Calu3 (cell line): ENCODE measurements at regions not wholly inside any gene's neighbourhood (a gene's known extent, or its start where the extent isn't known, plus 50 kb on each side); places are given as distances from the start of the nearest gene placed in this dataset.
"Not testable (repeated sequence)": the region's sequence is repeated elsewhere in the genome, so short reads cannot be mapped to it uniquely, and the experiment has no call there.

Experiments used
- BruUV-seq: library from RNA; stranded (reverse); fragments of 400-500 nt; replicated peaks from 2 replicates; lab custom pipeline; 2021; lab: Mats Ljungman, UMichigan
- CTCF ChIA-PET: fragments of 300-600 bp; sonication (Branson Sonifier 250); formaldehyde crosslinking; loops from one replicate; lab custom pipeline; 2022; ENCODE audit warnings: antibody characterized with exemption; lab: Charles Lee
- DNase-seq: peaks from one replicate; pipeline ENCODE4 v3.0.0; 2022
- H3K27ac Mint-ChIP-seq: one replicate; pipeline ENCODE4 v1.8.0; 2022; ENCODE audit warnings: mixed read lengths; ENCODE audit not compliant: unreplicated experiment
- H3K27me3 Mint-ChIP-seq: one replicate; pipeline ENCODE4 v1.8.0; 2022; ENCODE audit warnings: mixed read lengths; ENCODE audit not compliant: unreplicated experiment
- H3K36me3 Mint-ChIP-seq: one replicate; pipeline ENCODE4 v1.8.0; 2022; ENCODE audit warnings: mild to moderate bottlenecking, moderate library complexity, mixed read lengths; ENCODE audit not compliant: insufficient read depth, unreplicated experiment
- H3K4me1 Mint-ChIP-seq: one replicate; pipeline ENCODE4 v1.8.0; 2022; ENCODE audit warnings: mild to moderate bottlenecking, low read depth, mixed read lengths; ENCODE audit not compliant: unreplicated experiment
- H3K4me3 Mint-ChIP-seq: one replicate; pipeline ENCODE4 v1.8.0; 2022; ENCODE audit warnings: mild to moderate bottlenecking, low read depth, moderate library complexity, mixed read lengths; ENCODE audit not compliant: unreplicated experiment
- H3K9me3 Mint-ChIP-seq: one replicate; pipeline ENCODE4 v1.8.0; 2022; ENCODE audit warnings: low read depth, mixed read lengths; ENCODE audit not compliant: unreplicated experiment
- CTCF ChIP-seq: fragments of 200-600 bp; IDR thresholded peaks from one replicate; pipeline ENCODE4 v1.8.0; 2022; ENCODE audit warnings: antibody characterized with exemption; ENCODE audit not compliant: unreplicated experiment
- intact Hi-C: fragments of 100-400 bp; cut with micrococcal nuclease; formaldehyde crosslinking; loops from one replicate; pipeline ENCODE4 v1.10.0; 2022; ENCODE audit not compliant: unreplicated experiment

- CTCF ChIA-PET: interaction anchor here (0.7 to 1.4 kb wide), 2 partner anchors 140 to 1541 kb away, joined by 3 to 6 read pairs; no protein-coding TSS in a partner anchor
- DNase-seq: peak; percentile 75
- no TSS peak for BruUV-seq
- Mint-ChIP-seq H3K27ac (no peak overlapping the region), H3K27me3 (peaks cover 34% of the 10 kb centered on the region), H3K36me3 (peaks cover 4% of the 10 kb centered on the region), H3K9me3 (no peaks in the 10 kb centered on the region), H3K4me1 (no peaks in the 10 kb centered on the region), H3K4me3 (no peak overlapping the region)
- peak; percentile 65 for TF ChIP-seq CTCF
- intact Hi-C loops: loop anchor here (5.0 kb wide), 1 partner anchor 1539 kb away; no protein-coding TSS in a partner anchor
Observed at GRCh38 chr19:30682999-30683536, 310.9 kb downstream of the ZNF536 start.

GRCh38 chr19:30682146-30682998 lies 310.2 kb downstream of the ZNF536 start:
- intact Hi-C loops: loop anchor here (5.0 kb wide), 1 partner anchor 1540 kb away; no protein-coding TSS in a partner anchor
- peaks cover 4% of the 10 kb centered on the region for H3K36me3 Mint-ChIP-seq
- no peak overlapping the region for H3K27ac Mint-ChIP-seq
- BruUV-seq: no TSS peak
- no peak for TF ChIP-seq CTCF
- H3K9me3 Mint-ChIP-seq: no peaks in the 10 kb centered on the region
- no peaks in the 10 kb centered on the region for H3K4me1 Mint-ChIP-seq
- no peak for DNase-seq
- CTCF ChIA-PET: interaction anchor here (0.7 to 1.4 kb wide), 2 partner anchors 140 to 1542 kb away, joined by 3 to 6 read pairs; no protein-coding TSS in a partner anchor
- H3K4me3 Mint-ChIP-seq: no peak overlapping the region
- peaks cover 34% of the 10 kb centered on the region for H3K27me3 Mint-ChIP-seq

- intact Hi-C loops: loop anchor here (5.0 kb wide), 1 partner anchor 1541 kb away; no protein-coding TSS in a partner anchor
- CTCF ChIA-PET: no interaction called here
- no peak overlapping the region for H3K27ac Mint-ChIP-seq
- no peaks in the 10 kb centered on the region for H3K4me1 Mint-ChIP-seq
- no peak overlapping the region for H3K4me3 Mint-ChIP-seq
- no peaks in the 10 kb centered on the region for H3K9me3 Mint-ChIP-seq
- peaks cover 34% of the 10 kb centered on the region for H3K27me3 Mint-ChIP-seq
- peaks cover 4% of the 10 kb centered on the region for H3K36me3 Mint-ChIP-seq
- no TSS peak for BruUV-seq
- TF ChIP-seq CTCF: no peak
- no peak for DNase-seq
Observed at GRCh38 chr19:30681162-30682100, 309.2 kb downstream of the ZNF536 start.

- H3K27ac Mint-ChIP-seq, H3K4me3 Mint-ChIP-seq, H3K9me3 Mint-ChIP-seq, DNase-seq, BruUV-seq, H3K36me3 Mint-ChIP-seq, CTCF ChIA-PET, H3K4me1 Mint-ChIP-seq: not testable (repeated sequence)
- peaks cover 24% of the 10 kb centered on the region for H3K27me3 Mint-ChIP-seq
- intact Hi-C loops: loop anchor here (5.0 kb wide), 1 partner anchor 1542 kb away; no protein-coding TSS in a partner anchor
Observed at GRCh38 chr19:30680399-30680798, 308.2 kb downstream of the ZNF536 start.
